ENCODE measurements at regions not wholly inside any gene's neighbourhood (a gene's known extent, or its start where the extent isn't known, plus 50 kb on each side); places are given as distances from the start of the nearest gene placed in this dataset.

DNA sequence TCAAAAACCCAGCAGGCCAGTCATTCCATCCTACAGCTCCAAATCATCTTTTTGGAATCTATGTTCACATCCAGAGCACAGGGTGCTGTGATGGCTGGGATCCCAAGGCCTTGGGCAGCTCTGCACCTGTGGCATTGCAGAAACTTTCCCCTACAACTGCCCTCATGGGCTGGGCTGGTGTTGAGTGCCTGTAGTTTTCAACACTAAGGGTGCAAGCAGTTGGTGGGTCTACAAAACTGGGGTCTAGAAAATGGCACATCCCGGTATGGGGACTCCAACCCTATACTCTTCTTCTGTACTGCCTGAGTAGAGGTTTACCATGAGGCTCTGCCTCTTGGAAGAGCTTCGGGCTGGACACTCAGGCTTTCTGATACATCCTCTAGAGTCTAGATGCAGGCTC lies 95.2 kb upstream of the TEKT4 start:
- TF ChIP-seq, protein P1, sequence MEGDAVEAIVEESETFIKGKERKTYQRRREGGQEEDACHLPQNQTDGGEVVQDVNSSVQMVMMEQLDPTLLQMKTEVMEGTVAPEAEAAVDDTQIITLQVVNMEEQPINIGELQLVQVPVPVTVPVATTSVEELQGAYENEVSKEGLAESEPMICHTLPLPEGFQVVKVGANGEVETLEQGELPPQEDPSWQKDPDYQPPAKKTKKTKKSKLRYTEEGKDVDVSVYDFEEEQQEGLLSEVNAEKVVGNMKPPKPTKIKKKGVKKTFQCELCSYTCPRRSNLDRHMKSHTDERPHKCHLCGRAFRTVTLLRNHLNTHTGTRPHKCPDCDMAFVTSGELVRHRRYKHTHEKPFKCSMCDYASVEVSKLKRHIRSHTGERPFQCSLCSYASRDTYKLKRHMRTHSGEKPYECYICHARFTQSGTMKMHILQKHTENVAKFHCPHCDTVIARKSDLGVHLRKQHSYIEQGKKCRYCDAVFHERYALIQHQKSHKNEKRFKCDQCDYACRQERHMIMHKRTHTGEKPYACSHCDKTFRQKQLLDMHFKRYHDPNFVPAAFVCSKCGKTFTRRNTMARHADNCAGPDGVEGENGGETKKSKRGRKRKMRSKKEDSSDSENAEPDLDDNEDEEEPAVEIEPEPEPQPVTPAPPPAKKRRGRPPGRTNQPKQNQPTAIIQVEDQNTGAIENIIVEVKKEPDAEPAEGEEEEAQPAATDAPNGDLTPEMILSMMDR (IDR thresholded peaks at IDR 0.05) = no peak
- TF ChIP-seq POLR2A (IDR thresholded peaks at IDR 0.05) = no peak

Data from testis (tissue), 2 donors.